Posterior vena cava (tissue), 2 donors: ENCODE measurements at regions not wholly inside any gene's neighbourhood (a gene's known extent, or its start where the extent isn't known, plus 50 kb on each side); places are given as distances from the start of the nearest gene placed in this dataset.

Source experiments
- DNase-seq: peaks from one replicate; pipeline ENCODE4 v3.0.0-alpha.2; 2020; ENCODE audit warnings: low spot score
- intact Hi-C, 2 donors: fragments of 100-400 bp; cut with DNase I; formaldehyde crosslinking; loops; one replicate each; pipeline versions ENCODE4 v1.14.1 to v1.14.2; 2022 to 2023
- donor health status: DM: yes; HTN: yes; CAD: no.
- donor health status: DM: yes; HTN: yes; CAD: no.

DNA sequence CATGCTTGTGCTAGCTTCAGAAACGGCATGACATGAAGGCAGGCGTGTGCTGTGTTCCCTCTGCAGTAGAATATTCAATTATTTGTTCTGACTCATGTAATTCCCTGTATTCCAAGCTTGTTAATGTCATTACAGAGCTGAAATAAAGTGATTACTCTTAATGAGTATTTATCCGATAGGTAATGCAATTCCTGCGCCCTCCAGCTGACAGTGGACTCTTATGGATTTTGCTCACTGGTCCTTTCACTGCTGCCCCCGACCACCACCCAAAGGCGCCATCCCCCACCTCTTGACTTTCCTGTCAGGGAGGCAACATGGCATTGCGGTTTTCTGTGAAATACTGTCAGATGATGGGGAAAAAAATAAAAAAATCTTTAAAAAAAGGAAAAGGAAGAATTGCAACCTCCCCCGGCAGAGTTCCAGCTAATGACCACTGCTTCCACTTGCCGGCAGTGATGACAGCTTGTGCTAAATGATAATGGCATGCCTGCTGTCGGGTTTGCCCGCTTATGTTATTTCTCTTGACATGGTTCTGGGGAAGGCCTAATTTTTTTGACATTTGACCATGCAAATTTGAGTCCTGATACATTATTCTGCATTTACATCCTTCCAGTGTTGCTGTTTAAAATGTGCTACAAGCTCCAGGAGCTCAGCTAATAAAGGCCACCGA, 335.3 kb upstream of the ADAMTS16 start:
- no peak for DNase-seq
- intact Hi-C loops, result no loop called here

DNA sequence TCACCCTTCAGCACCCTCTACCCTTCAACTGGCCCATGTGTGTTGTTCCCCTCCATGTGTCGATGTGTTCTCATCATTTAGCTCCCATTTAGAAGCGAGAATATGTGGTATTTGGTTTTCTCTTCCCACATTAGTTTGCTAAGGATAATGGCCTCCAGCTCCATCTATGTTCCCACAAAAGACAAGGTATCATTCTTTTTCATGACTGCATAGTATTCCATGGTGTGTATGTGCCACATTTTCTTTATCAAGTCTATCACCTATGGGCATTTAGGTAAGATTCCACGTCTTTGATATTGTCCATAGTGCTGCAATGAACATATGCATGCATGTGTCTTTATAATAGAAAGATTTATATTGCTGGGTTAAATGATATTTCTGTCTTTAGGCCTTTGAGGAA, 325.1 kb upstream of the ADAMTS16 start:
- intact Hi-C loops, result no loop called here
- no peak for DNase-seq

DNA sequence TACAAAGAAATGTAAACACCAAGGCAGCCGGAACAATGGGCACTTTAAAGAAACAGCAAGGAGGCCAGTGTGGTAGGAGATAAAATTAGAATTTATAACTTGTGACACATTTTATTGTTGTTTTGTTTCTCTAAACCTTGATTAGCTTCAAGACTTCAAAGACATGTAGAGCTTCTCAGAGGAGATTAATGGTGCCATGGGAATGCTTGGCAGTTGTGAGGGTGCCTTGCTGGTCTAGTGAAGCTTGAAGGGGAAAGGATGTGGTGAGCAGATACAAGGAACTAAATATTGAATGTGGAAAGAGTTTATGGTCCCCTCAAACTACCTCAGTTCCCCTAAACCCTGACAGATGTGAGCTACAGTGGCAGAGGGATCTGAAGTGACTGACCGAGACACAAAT, 322.4 kb upstream of the ADAMTS16 start:
- intact Hi-C loops, result no loop called here
- no peak for DNase-seq

DNA sequence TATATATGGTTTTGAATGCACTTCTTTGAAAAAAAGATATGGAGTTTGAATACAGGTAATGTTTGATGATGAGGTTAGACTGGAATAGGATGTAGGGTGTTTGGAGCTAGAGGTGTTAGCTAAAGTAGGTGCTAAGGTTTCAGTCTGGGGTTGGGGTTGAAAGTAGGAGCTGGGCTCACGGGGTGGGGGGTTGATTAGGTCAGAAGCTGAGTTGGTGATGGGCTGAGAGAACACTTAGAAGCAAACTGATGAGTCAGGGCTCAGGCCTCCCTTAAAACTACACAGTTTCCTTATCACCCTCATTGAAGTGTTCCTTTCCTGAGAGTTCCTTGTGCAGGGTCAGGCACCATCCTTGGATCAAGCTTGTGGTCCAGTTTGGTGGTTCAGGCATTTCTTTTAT, 308.8 kb upstream of the ADAMTS16 start:
- intact Hi-C loops, result no loop called here
- DNase-seq, result no peak

DNA sequence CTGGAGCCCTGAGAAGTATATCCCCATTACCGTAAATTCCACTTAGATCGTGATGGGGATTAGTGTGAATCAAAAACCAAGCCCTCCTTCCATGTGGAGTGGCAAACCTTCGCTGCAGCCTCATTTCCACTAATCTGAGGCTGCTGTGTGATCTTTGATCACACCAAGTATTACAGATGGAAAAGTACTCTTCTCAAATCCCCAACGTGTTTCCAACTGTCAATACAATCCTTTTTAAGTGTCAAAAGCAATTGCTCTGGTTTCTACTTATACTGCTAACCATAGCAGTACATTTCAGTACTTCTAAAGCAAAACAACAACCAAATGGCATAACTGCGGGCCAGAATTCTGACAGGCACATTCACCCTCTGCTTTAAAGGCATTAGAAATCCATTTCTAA, 307.7 kb upstream of the ADAMTS16 start:
- intact Hi-C loops, result no loop called here
- no peak for DNase-seq

DNA sequence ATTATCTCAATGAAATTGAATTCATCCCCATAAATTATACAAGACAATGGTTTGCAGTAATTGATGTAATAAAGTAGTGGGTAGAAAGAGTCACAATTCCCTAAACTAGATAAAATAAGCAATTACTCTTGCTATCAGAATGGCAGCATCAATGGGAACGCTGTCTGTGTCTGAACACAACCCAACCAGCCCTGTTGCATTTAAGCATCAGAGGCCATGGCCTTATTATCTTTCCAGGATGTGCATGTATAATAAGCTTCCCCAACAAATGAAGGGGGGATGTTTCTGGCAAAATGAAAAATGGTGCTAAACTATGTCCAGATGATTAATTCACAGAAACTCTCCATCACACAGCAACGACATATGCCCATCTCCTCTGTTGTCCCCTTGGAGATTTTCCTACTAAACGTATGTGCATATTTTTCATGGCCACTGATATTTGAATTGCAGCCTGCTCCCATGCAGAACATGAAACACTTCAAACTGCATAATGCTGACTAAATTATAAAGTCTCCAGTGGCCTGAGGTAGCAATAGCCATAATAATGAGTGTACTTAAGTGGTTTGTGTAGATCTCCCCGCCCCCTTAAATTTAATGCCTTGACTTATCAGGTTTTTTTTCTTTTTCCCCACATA, 306.9 kb upstream of the ADAMTS16 start:
- no peak for DNase-seq
- intact Hi-C loops, result no loop called here

DNA sequence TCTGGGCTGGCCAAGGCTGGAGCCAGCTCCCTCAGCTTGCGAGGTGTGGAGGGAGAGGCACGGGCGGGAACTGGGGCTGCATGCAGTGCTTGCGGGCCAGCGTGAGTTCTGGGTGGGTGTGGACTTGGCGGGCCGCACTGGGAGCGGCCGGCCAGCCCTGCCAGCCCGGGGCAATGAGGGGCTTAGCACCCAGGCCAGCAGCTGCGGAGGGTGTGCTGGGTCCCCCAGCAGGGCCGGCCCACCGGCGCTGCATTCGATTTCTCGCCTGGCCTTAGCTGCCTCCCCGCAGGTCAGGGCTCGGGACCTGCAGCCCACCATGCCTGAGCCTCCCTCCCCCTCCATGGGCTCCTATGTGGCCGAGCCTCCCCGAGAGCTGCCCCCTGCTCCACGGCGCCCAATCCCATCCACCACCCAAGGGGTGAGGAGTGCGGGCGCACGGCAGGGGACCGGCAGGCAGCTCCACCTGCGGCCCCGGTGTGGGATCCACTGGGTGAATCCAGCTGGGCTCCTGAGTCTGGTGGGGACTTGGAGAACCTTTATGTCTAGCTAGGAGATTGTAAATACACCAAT, 302.6 kb upstream of the ADAMTS16 start:
- peak; percentile 81 for DNase-seq
- intact Hi-C loops, result no loop called here

DNA sequence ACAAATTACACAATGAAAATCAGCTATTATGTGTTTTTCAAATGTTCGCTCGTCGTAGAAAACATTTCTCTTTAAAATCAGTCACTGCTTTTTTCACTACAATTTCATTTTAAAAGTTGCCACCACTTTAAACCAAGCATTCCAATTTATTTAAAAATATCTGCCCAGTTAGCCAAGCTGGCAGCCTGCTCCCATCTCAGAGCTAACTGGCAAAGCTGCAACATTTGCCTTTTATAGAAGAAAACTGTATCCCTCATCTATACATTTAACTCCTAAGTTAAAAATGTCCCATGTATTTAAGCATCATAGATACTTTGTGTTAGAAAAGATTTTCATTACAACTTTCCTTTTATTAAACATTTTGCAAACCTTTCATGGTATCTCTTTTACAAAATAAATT, 294.9 kb upstream of the ADAMTS16 start:
- intact Hi-C loops, result no loop called here
- DNase-seq, result no peak

DNA sequence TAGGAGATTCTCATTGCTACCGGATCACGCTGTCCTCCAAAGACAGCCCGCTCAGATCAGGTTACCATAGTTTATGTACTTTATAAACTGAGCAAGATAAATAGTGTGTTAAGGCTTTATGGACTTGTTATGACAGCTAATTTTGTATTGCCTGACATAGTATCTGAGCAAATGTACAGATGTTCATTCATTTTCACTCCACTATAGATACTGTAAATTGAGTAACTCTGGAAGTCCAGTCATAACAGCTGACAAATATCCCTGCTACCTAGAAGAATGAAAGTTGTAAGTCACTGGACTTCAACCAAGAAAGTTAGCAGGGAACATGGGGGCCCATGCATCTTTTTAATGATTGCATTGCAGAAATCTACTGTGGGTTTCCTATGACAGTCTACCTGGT, 292.4 kb upstream of the ADAMTS16 start:
- intact Hi-C loops, result no loop called here
- DNase-seq, result no peak

DNA sequence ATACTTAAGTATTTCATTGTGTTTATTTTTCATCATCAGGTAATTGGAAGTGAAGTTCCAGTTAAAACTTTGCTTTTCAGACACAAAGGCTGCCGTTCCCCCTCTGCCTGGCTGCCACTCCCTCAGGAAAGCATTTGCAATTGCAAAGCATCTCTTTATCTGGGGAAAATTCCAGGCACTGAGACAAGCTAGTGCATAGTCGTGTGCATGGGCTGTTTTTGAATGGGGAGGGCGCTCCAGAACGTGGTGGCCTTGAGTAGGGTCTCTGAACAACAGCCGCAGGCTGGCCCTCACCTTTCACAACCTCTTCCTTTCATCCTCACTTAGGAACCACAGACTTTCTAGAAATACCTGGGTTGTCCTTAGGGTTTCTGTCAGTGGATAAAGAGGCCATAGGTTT, 285.1 kb upstream of the ADAMTS16 start:
- DNase-seq, result no peak
- intact Hi-C loops, result no loop called here

DNA sequence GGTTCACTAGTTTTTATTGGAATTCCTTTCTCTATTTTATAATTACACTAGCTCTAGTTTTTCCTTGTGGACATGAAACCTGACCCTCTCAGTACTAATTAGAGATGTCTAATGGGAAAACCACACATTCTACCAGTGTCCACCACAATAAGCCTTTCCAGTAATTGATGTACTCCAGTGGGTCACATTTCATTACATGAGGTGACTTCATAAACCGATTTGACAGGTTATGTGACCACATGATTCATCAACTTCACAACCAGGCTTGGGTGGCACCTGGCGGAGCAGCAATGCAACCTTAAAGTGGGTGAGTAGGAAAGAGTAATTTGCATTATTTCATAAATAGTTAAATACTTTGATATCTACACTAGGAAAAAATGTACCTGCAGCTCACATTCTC, 284.2 kb upstream of the ADAMTS16 start:
- DNase-seq, result no peak
- intact Hi-C loops, result no loop called here

DNA sequence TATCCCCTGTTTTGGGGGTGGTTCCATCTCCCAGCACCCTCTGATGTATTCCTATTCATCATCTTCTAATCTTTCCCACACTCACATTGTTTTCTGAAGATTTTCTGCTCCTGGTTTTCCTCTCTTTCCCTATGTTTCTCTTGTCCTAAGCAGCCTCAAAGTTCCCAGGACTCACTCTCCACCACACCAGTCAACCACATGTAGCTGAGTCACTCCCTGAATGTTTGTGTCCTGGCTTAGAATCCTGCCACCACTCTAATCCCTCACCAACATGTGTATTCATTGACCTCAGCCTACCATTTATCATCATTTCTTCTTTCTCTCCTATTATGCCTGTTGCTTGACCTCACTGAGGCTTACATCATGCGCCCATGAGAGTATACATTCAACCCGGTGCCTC, 282.4 kb upstream of the ADAMTS16 start:
- intact Hi-C loops, result no loop called here
- DNase-seq, result no peak

DNA sequence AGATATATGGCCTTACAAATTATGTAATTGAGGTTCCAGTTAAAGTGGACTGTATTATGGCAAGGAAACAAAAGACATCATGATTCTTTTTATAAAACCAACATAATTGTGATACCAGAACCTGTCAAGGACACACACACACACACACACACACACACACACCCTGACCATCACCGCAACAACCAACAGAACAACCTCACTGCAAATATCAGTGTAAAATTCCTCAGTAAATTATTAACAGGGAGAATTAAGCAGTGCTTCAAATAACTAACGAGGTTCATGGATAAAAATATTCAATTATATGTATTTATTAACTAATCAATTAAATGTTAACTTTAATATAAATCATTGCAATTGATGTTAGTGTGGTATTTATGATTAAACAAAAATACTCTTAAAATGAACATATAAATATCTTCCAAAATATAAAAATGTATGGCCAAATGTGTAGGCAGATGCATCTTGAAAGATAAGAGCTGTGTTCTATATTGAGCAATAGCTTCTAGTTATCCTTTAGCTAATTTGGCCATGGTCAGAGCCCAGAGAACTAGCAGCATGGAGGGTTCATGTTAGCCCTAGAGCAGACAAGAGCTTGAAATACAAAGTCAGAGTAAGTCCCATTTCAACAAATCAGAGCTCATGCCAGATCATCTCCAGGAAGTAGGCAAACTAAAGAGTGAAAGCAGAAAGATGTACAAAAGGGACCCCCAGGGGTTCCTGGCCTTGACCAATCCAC, 280.5 kb upstream of the ADAMTS16 start:
- DNase-seq, result no peak
- intact Hi-C loops, result no loop called here

DNA sequence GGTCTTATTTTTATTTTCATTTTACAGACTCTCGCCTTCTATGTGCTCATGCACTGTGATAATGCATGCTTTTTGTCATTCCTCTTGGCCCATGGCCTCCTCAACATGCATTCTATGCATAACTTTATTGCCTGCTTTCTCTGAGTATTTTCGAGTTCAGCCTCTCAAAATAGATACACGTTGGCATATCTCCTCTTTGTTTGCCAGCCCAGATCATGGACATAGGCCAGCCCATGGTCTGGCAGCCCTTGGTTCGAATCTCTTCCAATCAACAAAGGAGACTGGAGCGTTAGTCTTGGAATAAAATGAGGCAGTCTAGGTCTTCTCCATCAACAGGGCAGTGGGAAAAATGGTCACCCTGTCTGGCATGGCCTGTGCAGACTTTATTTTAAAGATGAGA, 279.5 kb upstream of the ADAMTS16 start:
- intact Hi-C loops, result no loop called here
- DNase-seq, result no peak

DNA sequence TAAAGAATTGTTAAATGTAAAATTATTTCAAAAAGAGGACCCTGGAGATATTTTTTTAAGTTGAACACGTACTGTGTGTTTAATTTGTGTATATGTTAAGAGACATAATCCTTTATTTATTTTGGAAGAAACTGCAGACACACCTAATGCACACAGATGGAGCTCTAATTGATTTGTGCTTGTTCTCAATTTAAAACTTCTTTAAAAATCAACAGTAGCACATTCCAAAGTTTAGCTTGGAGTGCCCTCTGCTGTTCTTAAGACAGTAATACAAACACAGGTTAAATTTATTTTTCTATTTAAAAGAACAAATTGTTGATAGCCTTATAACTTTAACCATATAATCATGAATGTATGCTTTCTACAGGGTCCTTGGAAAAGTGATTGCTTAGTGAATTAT, 277.6 kb upstream of the ADAMTS16 start:
- no peak for DNase-seq
- intact Hi-C loops, result no loop called here

DNA sequence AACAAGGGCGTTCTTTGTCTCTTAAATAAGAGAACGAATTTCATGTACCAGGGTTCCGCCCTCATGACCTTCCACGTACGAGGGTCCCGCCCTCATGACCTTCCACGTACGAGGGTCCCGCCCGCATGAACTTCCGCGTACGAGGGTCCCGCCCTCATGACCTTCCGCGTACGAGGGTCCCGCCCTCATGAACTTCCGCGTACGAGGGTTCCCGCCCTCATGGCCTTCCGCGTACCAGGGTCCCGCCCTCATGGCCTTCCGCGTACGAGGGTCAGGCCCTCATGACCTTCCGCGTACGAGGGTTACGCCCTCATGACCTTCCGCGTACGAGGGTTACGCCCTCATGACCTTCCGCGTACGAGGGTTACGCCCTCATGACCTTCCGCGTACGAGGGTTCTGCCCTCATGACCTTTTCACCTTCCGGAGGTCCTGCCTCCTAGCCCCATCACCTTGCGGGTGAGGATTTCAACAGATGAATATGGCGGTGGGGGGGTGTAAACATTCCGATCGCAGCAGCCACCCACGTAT, 273.9 kb upstream of the ADAMTS16 start:
- intact Hi-C loops, result no loop called here
- no peak for DNase-seq

DNA sequence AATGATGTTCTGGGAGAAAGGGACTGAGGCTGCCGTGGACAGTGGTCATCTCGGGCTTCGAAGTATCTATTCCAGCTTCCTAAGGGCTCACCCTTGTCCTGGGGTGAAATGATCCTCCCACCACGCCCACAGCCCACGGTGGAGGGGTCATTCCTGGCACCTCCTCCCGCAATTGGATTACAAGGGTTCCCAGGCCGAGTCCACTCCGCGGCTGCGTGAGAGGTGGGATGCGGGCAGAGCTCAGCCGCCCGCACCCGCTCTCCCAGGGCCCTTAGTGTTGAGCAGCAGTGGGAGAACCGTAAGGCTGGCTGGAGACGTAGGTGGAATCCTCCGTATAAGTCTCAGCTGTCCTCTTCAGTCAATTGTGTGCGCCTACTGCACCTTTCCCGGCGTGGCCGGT, 273.3 kb upstream of the ADAMTS16 start:
- peak; percentile 67 for DNase-seq
- intact Hi-C loops, result no loop called here

DNA sequence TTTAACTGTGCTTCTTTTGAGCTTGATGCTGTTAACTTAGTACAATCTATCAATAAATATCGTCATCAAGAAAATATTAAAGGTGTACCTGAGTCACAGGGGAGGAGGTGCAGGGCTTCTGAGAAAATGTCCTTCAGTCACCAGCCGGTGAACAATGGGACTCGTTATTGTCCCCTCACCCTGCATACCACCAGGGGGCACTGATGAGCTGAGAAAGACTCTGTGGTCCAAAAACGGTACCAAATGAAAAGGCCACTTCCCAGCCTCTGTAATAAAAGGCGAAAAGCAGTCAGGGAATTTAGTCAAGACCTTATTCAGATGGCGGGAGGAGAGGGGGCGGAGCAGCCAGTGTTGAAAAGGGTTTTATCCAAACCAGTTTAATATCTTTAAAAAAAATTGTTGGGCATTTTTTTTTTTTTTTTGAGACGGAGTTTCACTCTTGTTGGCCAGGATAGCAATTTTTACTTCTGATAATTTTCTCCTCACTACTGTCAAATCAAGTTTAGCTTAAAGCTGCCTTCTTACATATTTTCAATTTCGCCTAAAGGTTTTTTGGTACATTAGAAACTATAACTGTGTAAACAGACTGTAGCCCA, 271.9 kb upstream of the ADAMTS16 start:
- intact Hi-C loops, result no loop called here
- DNase-seq, result peak; percentile 77

DNA sequence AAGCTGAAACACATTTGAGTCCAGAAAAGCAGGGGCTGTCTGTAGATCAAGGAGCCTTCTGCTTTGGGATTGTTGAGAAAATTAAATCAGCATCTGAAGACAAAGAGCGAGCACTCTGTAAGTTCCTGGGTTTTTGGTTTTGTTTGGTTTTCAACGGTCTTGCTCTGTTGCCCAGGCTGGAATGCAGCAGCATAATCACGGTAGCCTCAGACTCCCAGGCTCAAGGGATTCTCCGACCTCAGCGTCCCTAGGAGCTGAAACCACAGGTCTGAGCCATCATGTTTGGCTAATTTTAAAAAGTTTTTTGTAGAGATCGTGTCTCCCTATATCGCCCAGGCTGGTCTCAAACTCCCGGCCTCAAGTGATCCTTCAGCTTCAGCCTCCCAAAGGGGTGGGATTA, 266.5 kb upstream of the ADAMTS16 start:
- intact Hi-C loops, result loop anchor here (10.0 kb wide), 3 partner anchors 251 to 551 kb away; partner anchors contain the start of gene ICE1 (in 1 of the 2)
- no peak for DNase-seq

DNA sequence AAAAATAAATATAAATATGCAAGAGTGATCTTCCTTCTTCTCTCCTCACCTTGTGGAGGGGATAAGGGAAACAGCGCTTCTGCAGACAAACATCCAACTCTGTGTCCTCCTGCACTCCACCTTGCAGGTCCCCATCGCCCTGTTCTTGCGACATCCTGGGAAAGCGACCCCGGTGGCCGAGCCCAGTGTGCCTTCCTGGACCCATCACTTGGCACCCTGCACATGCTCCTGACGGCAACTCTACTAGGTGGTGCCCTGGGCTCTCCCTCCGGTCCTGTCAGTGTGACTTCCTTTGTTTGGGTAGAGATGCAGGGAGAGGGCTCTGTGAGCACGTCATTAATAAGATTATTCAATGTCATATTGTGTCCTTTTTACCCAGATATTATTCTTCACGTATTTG, 266.0 kb upstream of the ADAMTS16 start:
- intact Hi-C loops, result loop anchor here (10.0 kb wide), 3 partner anchors 251 to 551 kb away; partner anchors contain the start of gene ICE1 (in 1 of the 2)
- no peak for DNase-seq
